ENCODE measurements at regions not wholly inside any gene's neighbourhood (a gene's known extent, or its start where the extent isn't known, plus 50 kb on each side); places are given as distances from the start of the nearest gene placed in this dataset.

DNA sequence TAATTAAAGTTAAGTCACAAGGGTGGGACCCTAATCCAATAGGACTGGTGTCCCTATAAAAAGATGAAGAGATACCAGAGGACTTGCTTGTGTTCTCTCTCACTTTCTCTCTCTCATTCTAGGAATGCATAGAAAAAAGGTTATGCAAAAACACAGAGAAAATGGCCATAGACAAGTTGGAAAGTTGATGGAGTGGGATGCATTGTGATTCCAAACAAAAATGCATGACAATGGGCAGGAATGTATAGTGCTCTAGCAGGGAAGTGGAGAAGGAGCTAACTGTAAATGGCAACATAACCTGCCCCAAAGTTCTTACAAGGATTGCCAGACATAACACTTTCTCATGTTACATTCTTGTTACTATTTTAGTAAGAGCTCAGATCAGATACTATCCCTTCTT is 301.6 kb upstream of the LRATD1 start:
- TF ChIP-seq, protein P1, sequence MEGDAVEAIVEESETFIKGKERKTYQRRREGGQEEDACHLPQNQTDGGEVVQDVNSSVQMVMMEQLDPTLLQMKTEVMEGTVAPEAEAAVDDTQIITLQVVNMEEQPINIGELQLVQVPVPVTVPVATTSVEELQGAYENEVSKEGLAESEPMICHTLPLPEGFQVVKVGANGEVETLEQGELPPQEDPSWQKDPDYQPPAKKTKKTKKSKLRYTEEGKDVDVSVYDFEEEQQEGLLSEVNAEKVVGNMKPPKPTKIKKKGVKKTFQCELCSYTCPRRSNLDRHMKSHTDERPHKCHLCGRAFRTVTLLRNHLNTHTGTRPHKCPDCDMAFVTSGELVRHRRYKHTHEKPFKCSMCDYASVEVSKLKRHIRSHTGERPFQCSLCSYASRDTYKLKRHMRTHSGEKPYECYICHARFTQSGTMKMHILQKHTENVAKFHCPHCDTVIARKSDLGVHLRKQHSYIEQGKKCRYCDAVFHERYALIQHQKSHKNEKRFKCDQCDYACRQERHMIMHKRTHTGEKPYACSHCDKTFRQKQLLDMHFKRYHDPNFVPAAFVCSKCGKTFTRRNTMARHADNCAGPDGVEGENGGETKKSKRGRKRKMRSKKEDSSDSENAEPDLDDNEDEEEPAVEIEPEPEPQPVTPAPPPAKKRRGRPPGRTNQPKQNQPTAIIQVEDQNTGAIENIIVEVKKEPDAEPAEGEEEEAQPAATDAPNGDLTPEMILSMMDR (IDR thresholded peaks at IDR 0.05), result no peak
- TF ChIP-seq POLR2A (IDR thresholded peaks at IDR 0.05), result no peak

All from Peyer's patch (tissue), 4 donors.